ENCODE measurements at regions not wholly inside any gene's neighbourhood (a gene's known extent, or its start where the extent isn't known, plus 50 kb on each side); places are given as distances from the start of the nearest gene placed in this dataset.

GRCh38 chr5:144036476-144036875, 134.0 kb downstream of the YIPF5 start:
- no peak for TF ChIP-seq CTCF (conservative IDR thresholded peaks at IDR 0.05)
- no peak for TF ChIP-seq EZH2 (IDR thresholded peaks at IDR 0.05; ENCODE audit: low read depth)

Measured in PC-9 (cell line).